ENCODE measurements at regions not wholly inside any gene's neighbourhood (a gene's known extent, or its start where the extent isn't known, plus 50 kb on each side); places are given as distances from the start of the nearest gene placed in this dataset.

- TF ChIP-seq, protein P1, sequence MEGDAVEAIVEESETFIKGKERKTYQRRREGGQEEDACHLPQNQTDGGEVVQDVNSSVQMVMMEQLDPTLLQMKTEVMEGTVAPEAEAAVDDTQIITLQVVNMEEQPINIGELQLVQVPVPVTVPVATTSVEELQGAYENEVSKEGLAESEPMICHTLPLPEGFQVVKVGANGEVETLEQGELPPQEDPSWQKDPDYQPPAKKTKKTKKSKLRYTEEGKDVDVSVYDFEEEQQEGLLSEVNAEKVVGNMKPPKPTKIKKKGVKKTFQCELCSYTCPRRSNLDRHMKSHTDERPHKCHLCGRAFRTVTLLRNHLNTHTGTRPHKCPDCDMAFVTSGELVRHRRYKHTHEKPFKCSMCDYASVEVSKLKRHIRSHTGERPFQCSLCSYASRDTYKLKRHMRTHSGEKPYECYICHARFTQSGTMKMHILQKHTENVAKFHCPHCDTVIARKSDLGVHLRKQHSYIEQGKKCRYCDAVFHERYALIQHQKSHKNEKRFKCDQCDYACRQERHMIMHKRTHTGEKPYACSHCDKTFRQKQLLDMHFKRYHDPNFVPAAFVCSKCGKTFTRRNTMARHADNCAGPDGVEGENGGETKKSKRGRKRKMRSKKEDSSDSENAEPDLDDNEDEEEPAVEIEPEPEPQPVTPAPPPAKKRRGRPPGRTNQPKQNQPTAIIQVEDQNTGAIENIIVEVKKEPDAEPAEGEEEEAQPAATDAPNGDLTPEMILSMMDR (IDR thresholded peaks at IDR 0.05; ENCODE audit: poor library complexity) = no peak
- no peak for TF ChIP-seq EZH2 (IDR thresholded peaks at IDR 0.05; ENCODE audit: borderline replicate concordance)
- no peak for TF ChIP-seq EZH2phosphoT487 (IDR thresholded peaks at IDR 0.05; ENCODE audit: low read depth, severe bottlenecking, unreplicated experiment)
Observed at GRCh38 chr13:62544928-62545327, 1129.3 kb upstream of the PCDH20 start.

Measured in hepatocyte (in vitro differentiated cells).